Uterus (tissue), 2 donors: ENCODE measurements at regions not wholly inside any gene's neighbourhood (a gene's known extent, or its start where the extent isn't known, plus 50 kb on each side); places are given as distances from the start of the nearest gene placed in this dataset.

Experiments used
- POLR2A ChIP-seq, 2 donors: fragments of 450-650 bp; IDR thresholded peaks; one replicate each; pipeline ENCODE4 v1.6.1; 2016; ENCODE audit warnings: antibody characterized with exemption in 2 of 2, mild to moderate bottlenecking in 1 of 2, moderate library complexity in 1 of 2
- TF ChIP-seq, protein P1 (sequence below), 4 experiments: fragments of 200-600 bp in 2 of 4; fragments of 450-650 bp in 2 of 4; sonication (generic) in 2 of 4; IDR thresholded peaks; one replicate each; pipeline ENCODE4 v1.5.1; 2016 to 2019; ENCODE audit warnings: antibody characterized with exemption in 4 of 4, mild to moderate bottlenecking in 2 of 4, moderate library complexity in 1 of 4

DNA sequence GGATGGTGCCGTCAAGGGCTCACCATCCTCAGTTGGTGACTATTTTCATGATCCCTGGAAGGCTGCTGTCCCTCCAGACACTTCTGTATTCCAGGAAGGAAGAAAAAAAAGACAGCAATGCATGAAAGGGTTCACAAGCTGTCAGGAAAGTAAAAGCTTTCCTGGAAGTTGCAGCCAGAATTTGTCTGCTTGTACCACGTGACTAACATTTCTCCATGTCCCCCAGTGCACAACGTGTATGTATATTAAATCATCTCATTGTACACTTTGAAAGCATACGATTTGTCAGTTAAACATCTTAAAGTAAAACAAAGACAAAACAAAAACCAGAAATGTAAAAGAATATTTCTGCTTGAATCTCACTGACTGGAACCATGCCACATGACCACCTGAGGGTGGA is 127.4 kb upstream of the CLNK start:
- TF ChIP-seq, protein P1, sequence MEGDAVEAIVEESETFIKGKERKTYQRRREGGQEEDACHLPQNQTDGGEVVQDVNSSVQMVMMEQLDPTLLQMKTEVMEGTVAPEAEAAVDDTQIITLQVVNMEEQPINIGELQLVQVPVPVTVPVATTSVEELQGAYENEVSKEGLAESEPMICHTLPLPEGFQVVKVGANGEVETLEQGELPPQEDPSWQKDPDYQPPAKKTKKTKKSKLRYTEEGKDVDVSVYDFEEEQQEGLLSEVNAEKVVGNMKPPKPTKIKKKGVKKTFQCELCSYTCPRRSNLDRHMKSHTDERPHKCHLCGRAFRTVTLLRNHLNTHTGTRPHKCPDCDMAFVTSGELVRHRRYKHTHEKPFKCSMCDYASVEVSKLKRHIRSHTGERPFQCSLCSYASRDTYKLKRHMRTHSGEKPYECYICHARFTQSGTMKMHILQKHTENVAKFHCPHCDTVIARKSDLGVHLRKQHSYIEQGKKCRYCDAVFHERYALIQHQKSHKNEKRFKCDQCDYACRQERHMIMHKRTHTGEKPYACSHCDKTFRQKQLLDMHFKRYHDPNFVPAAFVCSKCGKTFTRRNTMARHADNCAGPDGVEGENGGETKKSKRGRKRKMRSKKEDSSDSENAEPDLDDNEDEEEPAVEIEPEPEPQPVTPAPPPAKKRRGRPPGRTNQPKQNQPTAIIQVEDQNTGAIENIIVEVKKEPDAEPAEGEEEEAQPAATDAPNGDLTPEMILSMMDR (IDR thresholded peaks at IDR 0.05), result no peak
- TF ChIP-seq POLR2A (IDR thresholded peaks at IDR 0.05), result no peak
